ENCODE measurements at regions not wholly inside any gene's neighbourhood (a gene's known extent, or its start where the extent isn't known, plus 50 kb on each side); places are given as distances from the start of the nearest gene placed in this dataset.

DNA sequence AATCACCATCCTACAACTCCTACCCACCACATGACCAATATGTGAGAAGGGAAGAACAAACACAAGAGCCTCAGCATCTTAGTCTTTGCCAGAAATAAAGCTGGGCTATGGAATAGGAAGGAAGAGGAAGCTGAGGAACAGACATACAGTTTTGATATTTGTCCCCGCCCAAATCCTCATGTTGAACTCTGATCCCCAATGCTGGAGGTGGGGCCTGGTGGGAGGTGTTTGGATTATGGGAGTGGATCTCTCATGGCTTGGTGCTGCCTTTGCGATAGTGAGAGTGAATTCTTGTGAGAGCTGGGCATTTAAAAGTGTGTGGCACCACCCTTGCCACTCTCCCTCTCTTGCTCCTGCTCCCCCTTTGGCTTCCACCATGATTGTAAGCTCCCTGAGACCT is 52.4 kb upstream of the NLK start:
- DNase-seq (no peak), ATAC-seq (ENCODE audit: low read depth) (no peak)
- CTCF ChIA-PET: no interaction called here
- no peak overlapping the region for H4K91ac ChIP-seq (ENCODE audit: insufficient read depth, low read depth, low read length)
- H2BK15ac ChIP-seq (ENCODE audit: low read depth, low read length): no peak overlapping the region
- H2BK5ac ChIP-seq (ENCODE audit: low read depth, low read length, poor library complexity, severe bottlenecking): no peak overlapping the region
- no peak overlapping the region for H3K27ac ChIP-seq (ENCODE audit: insufficient read depth, low read length)
- dilution Hi-C loops (cut with HindIII; ENCODE audit: low sequenced_read_pairs, unreplicated experiment) (no loop called here), in situ Hi-C loops (cut with MboI; ENCODE audit: low sequenced_read_pairs) (no loop called here), intact Hi-C loops (cut with micrococcal nuclease) (no loop called here)
- POLR2A ChIA-PET (ENCODE audit: unreplicated experiment): no interaction called here
- H2AK5ac ChIP-seq (ENCODE audit: low read depth, low read length): no peak overlapping the region
- H3K23ac ChIP-seq (ENCODE audit: low read depth, low read length): no peak overlapping the region
- no peak overlapping the region for H4K8ac ChIP-seq (ENCODE audit: low read depth in 2 of 2, low read length in 2 of 2)
- no peak overlapping the region for H3K18ac ChIP-seq (ENCODE audit: low read depth, low read length)
- H3K9me3 ChIP-seq (ENCODE audit: control insufficient read depth, insufficient read depth, low read length): no peaks in the 10 kb centered on the region
- no peak overlapping the region for H3K4me2 ChIP-seq (ENCODE audit: low read depth, low read length)
- H3K9me1 ChIP-seq (ENCODE audit: insufficient read depth, low read length): no peaks in the 10 kb centered on the region
- no peak overlapping the region for H3K4ac ChIP-seq (ENCODE audit: low read depth, low read length)
- no peaks in the 10 kb centered on the region for H3K79me1 ChIP-seq (ENCODE audit: low read depth in 1 of 2, low read length in 2 of 2)
- H2AK9ac ChIP-seq (replicated peaks; ENCODE audit: low read depth, low read length, poor library complexity): no peak overlapping the region
- H4K5ac ChIP-seq (ENCODE audit: low read depth, low read length): no peak overlapping the region
- H3K4me3 ChIP-seq (ENCODE audit: insufficient read depth, low read depth, low read length): no peak overlapping the region
- no peak overlapping the region for H2AFZ ChIP-seq (replicated peaks; ENCODE audit: low read length, poor library complexity)
- no CpG with 5 or more reads among the region's 2 CpGs for WGBS, 2 experiments (ENCODE audit: extremely low coverage in 2 of 2, insufficient read length in 1 of 2)
- H4K20me1 ChIP-seq (ENCODE audit: insufficient read depth, low read length): no peaks in the 10 kb centered on the region
- H3K56ac ChIP-seq (ENCODE audit: extremely low read depth, insufficient read depth, low read length): no peak overlapping the region
- no peaks in the 10 kb centered on the region for H3K36me3 ChIP-seq (ENCODE audit: control insufficient read depth, insufficient read depth, low read length)
- peaks cover 23% of the 10 kb centered on the region for H3K27me3 ChIP-seq (ENCODE audit: control insufficient read depth, insufficient read depth, low read length)
- no TSS peak for BruUV-seq (replicated peaks)
- H3K14ac ChIP-seq (replicated peaks; ENCODE audit: low read depth, low read length): no peak overlapping the region
- no peak overlapping the region for H2BK120ac ChIP-seq (ENCODE audit: low read depth, low read length)
- no peak overlapping the region for H2BK20ac ChIP-seq (ENCODE audit: low read depth, low read length)
- TF ChIP-seq NFE2L2 (IDR thresholded peaks at IDR 0.05; ENCODE audit: low read depth, low read length) (no peak), MXI1 (IDR thresholded peaks at IDR 0.05; ENCODE audit: borderline replicate concordance, low read depth, low read length) (no peak)
- TF ChIP-seq, protein P1, sequence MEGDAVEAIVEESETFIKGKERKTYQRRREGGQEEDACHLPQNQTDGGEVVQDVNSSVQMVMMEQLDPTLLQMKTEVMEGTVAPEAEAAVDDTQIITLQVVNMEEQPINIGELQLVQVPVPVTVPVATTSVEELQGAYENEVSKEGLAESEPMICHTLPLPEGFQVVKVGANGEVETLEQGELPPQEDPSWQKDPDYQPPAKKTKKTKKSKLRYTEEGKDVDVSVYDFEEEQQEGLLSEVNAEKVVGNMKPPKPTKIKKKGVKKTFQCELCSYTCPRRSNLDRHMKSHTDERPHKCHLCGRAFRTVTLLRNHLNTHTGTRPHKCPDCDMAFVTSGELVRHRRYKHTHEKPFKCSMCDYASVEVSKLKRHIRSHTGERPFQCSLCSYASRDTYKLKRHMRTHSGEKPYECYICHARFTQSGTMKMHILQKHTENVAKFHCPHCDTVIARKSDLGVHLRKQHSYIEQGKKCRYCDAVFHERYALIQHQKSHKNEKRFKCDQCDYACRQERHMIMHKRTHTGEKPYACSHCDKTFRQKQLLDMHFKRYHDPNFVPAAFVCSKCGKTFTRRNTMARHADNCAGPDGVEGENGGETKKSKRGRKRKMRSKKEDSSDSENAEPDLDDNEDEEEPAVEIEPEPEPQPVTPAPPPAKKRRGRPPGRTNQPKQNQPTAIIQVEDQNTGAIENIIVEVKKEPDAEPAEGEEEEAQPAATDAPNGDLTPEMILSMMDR (conservative IDR thresholded peaks at IDR 0.05; ENCODE audit: low read depth, low read length): no peak
- H3K4me1 ChIP-seq (ENCODE audit: control insufficient read depth, insufficient read depth, low read length): no peaks in the 10 kb centered on the region
- H3K9ac ChIP-seq (ENCODE audit: low read depth, low read length): no peak overlapping the region
